ENCODE measurements at regions not wholly inside any gene's neighbourhood (a gene's known extent, or its start where the extent isn't known, plus 50 kb on each side); places are given as distances from the start of the nearest gene placed in this dataset.

- no peaks in the 10 kb centered on the region for H3K36me3 Mint-ChIP-seq (ENCODE audit: low read depth)
- intact Hi-C loops (cut with micrococcal nuclease) = loop anchor here (1.0 to 2.0 kb wide), 2 partner anchors 185 to 627 kb away; no protein-coding TSS in a partner anchor
- no peaks in the 10 kb centered on the region for H3K9me3 Mint-ChIP-seq
- no peak overlapping the region for H3K27ac Mint-ChIP-seq
- peaks cover 38% of the 10 kb centered on the region for H3K27me3 Mint-ChIP-seq
- H3K4me3 Mint-ChIP-seq = no peak overlapping the region
- H3K4me1 Mint-ChIP-seq (ENCODE audit: low read depth) = peaks cover 18% of the 10 kb centered on the region
These were observed 83.7 kb upstream of the BET1 start for GRCh38 chr7:94087664-94088352.

- H3K9me3 Mint-ChIP-seq = no peaks in the 10 kb centered on the region
- intact Hi-C loops (cut with micrococcal nuclease) = loop anchor here (1.0 kb wide), 1 partner anchor 185 kb away; no protein-coding TSS in a partner anchor
- H3K4me3 Mint-ChIP-seq = no peak overlapping the region
These were observed 84.4 kb upstream of the BET1 start for GRCh38 chr7:94088560-94088959.

GRCh38 chr7:94089806-94090205, 85.7 kb upstream of the BET1 start:
- H3K4me3 Mint-ChIP-seq = no peak overlapping the region
- H3K4me1 Mint-ChIP-seq (ENCODE audit: low read depth) = peaks cover 18% of the 10 kb centered on the region
- H3K27me3 Mint-ChIP-seq = peaks cover 34% of the 10 kb centered on the region
- no peaks in the 10 kb centered on the region for H3K36me3 Mint-ChIP-seq (ENCODE audit: low read depth)
- no peak overlapping the region for H3K27ac Mint-ChIP-seq
- intact Hi-C loops (cut with micrococcal nuclease) = no loop called here
- no peaks in the 10 kb centered on the region for H3K9me3 Mint-ChIP-seq

More at GRCh38 chr7:94088560-94088959, 84.4 kb upstream of the BET1 start:
- H3K36me3 Mint-ChIP-seq (ENCODE audit: low read depth) = no peaks in the 10 kb centered on the region
- H3K27ac Mint-ChIP-seq = no peak overlapping the region
- H3K27me3 Mint-ChIP-seq = peaks cover 39% of the 10 kb centered on the region
- peaks cover 18% of the 10 kb centered on the region for H3K4me1 Mint-ChIP-seq (ENCODE audit: low read depth)

- Mint-ChIP-seq H3K27me3 (peaks cover 28% of the 10 kb centered on the region), H3K36me3 (ENCODE audit: low read depth) (no peaks in the 10 kb centered on the region), H3K27ac (no peak overlapping the region), H3K9me3 (no peaks in the 10 kb centered on the region), H3K4me3 (no peak overlapping the region), H3K4me1 (ENCODE audit: low read depth) (peaks cover 17% of the 10 kb centered on the region)
- intact Hi-C loops (cut with micrococcal nuclease) = no loop called here
These were observed 88.8 kb upstream of the BET1 start for GRCh38 chr7:94092980-94093379.

- intact Hi-C loops (cut with micrococcal nuclease) = no loop called here
- Mint-ChIP-seq H3K27ac (no peak overlapping the region), H3K27me3 (peaks cover 26% of the 10 kb centered on the region), H3K36me3 (ENCODE audit: low read depth) (no peaks in the 10 kb centered on the region), H3K4me3 (no peak overlapping the region), H3K9me3 (no peaks in the 10 kb centered on the region), H3K4me1 (ENCODE audit: low read depth) (peaks cover 4% of the 10 kb centered on the region)
These were observed 90.1 kb upstream of the BET1 start for GRCh38 chr7:94094298-94094697.

- no peak overlapping the region for H3K4me3 Mint-ChIP-seq
- H3K36me3 Mint-ChIP-seq (ENCODE audit: low read depth) = no peaks in the 10 kb centered on the region
- intact Hi-C loops (cut with micrococcal nuclease) = no loop called here
- no peaks in the 10 kb centered on the region for H3K4me1 Mint-ChIP-seq (ENCODE audit: low read depth)
- H3K9me3 Mint-ChIP-seq = no peaks in the 10 kb centered on the region
- no peak overlapping the region for H3K27ac Mint-ChIP-seq
- peaks cover 19% of the 10 kb centered on the region for H3K27me3 Mint-ChIP-seq
These were observed 91.3 kb upstream of the BET1 start for GRCh38 chr7:94095316-94096009.

- H3K36me3 Mint-ChIP-seq (ENCODE audit: low read depth) = no peaks in the 10 kb centered on the region
- no peaks in the 10 kb centered on the region for H3K4me1 Mint-ChIP-seq (ENCODE audit: low read depth)
- H3K9me3 Mint-ChIP-seq = no peaks in the 10 kb centered on the region
- H3K4me3 Mint-ChIP-seq = no peak overlapping the region
- intact Hi-C loops (cut with micrococcal nuclease) = no loop called here
- no peak overlapping the region for H3K27ac Mint-ChIP-seq
- H3K27me3 Mint-ChIP-seq = no peaks in the 10 kb centered on the region
These were observed 95.5 kb upstream of the BET1 start for GRCh38 chr7:94099679-94100078.

GRCh38 chr7:94100723-94101345, 96.7 kb upstream of the BET1 start:
- Mint-ChIP-seq H3K36me3 (ENCODE audit: low read depth) (no peaks in the 10 kb centered on the region), H3K27ac (no peak overlapping the region), H3K9me3 (no peaks in the 10 kb centered on the region), H3K27me3 (no peaks in the 10 kb centered on the region), H3K4me1 (ENCODE audit: low read depth) (no peaks in the 10 kb centered on the region), H3K4me3 (no peak overlapping the region)
- intact Hi-C loops (cut with micrococcal nuclease) = no loop called here

GRCh38 chr7:94104301-94104700, 100.1 kb upstream of the BET1 start:
- Mint-ChIP-seq H3K36me3 (ENCODE audit: low read depth) (no peaks in the 10 kb centered on the region), H3K9me3 (no peaks in the 10 kb centered on the region), H3K4me3 (no peak overlapping the region), H3K4me1 (ENCODE audit: low read depth) (peaks cover 6% of the 10 kb centered on the region), H3K27ac (no peak overlapping the region), H3K27me3 (no peaks in the 10 kb centered on the region)
- intact Hi-C loops (cut with micrococcal nuclease) = no loop called here

- Mint-ChIP-seq H3K36me3 (ENCODE audit: low read depth) (no peaks in the 10 kb centered on the region), H3K27ac (no peak overlapping the region), H3K27me3 (peaks cover 2% of the 10 kb centered on the region), H3K4me3 (no peak overlapping the region), H3K4me1 (ENCODE audit: low read depth) (peaks cover 6% of the 10 kb centered on the region), H3K9me3 (no peaks in the 10 kb centered on the region)
- intact Hi-C loops (cut with micrococcal nuclease) = no loop called here
These were observed 105.4 kb upstream of the BET1 start for GRCh38 chr7:94109556-94109955.

- peaks cover 6% of the 10 kb centered on the region for H3K4me1 Mint-ChIP-seq (ENCODE audit: low read depth)
- H3K27me3 Mint-ChIP-seq = peaks cover 2% of the 10 kb centered on the region
- no peaks in the 10 kb centered on the region for H3K9me3 Mint-ChIP-seq
- intact Hi-C loops (cut with micrococcal nuclease) = no loop called here
- H3K4me3 Mint-ChIP-seq = no peak overlapping the region
- no peaks in the 10 kb centered on the region for H3K36me3 Mint-ChIP-seq (ENCODE audit: low read depth)
- H3K27ac Mint-ChIP-seq = no peak overlapping the region
These were observed 106.9 kb upstream of the BET1 start for GRCh38 chr7:94111009-94111408.

GRCh38 chr7:94115316-94115715, 111.2 kb upstream of the BET1 start:
- no peaks in the 10 kb centered on the region for H3K4me1 Mint-ChIP-seq (ENCODE audit: low read depth)
- intact Hi-C loops (cut with micrococcal nuclease) = no loop called here

GRCh38 chr7:94123136-94123535, 119.0 kb upstream of the BET1 start:
- intact Hi-C loops (cut with micrococcal nuclease) = no loop called here
- Mint-ChIP-seq H3K4me3 (no peak overlapping the region), H3K27me3 (peaks cover 10% of the 10 kb centered on the region), H3K9me3 (no peaks in the 10 kb centered on the region), H3K27ac (no peak overlapping the region), H3K4me1 (ENCODE audit: low read depth) (no peaks in the 10 kb centered on the region), H3K36me3 (ENCODE audit: low read depth) (no peaks in the 10 kb centered on the region)

More at GRCh38 chr7:94115316-94115715, 111.2 kb upstream of the BET1 start:
- Mint-ChIP-seq H3K36me3 (ENCODE audit: low read depth) (no peaks in the 10 kb centered on the region), H3K27ac (no peak overlapping the region), H3K4me3 (no peak overlapping the region), H3K9me3 (no peaks in the 10 kb centered on the region), H3K27me3 (peaks cover 3% of the 10 kb centered on the region)

- Mint-ChIP-seq H3K4me3 (no peak overlapping the region), H3K36me3 (ENCODE audit: low read depth) (no peaks in the 10 kb centered on the region), H3K9me3 (no peaks in the 10 kb centered on the region), H3K27ac (no peak overlapping the region), H3K27me3 (peaks cover 7% of the 10 kb centered on the region), H3K4me1 (ENCODE audit: low read depth) (no peaks in the 10 kb centered on the region)
- intact Hi-C loops (cut with micrococcal nuclease) = no loop called here
These were observed 122.9 kb upstream of the BET1 start for GRCh38 chr7:94127026-94127425.

All from dendritic cell treated with granulocyte-macrophage colony-stimulating factor and Interleukin-4, amounts not matched to agents 40 ng/mL and 50 ng/mL, for 4 days (primary cell).